ENCODE measurements at regions not wholly inside any gene's neighbourhood (a gene's known extent, or its start where the extent isn't known, plus 50 kb on each side); places are given as distances from the start of the nearest gene placed in this dataset.

- DNase-seq (ENCODE audit: low spot score in 2 of 2) (no peak), FAIRE-seq (no peak)
These were observed 251.9 kb downstream of the PTPRU start for GRCh38 chr1:29488086-29488793.

GRCh38 chr1:29487291-29487690 is 251.0 kb downstream of the PTPRU start:
- DNase-seq (ENCODE audit: low spot score in 2 of 2): no peak
- no peak for FAIRE-seq

- FAIRE-seq: no peak
- no peak for DNase-seq (ENCODE audit: low spot score in 2 of 2)
These were observed 249.0 kb downstream of the PTPRU start for GRCh38 chr1:29485096-29485925.

GRCh38 chr1:29482991-29483390 is 246.7 kb downstream of the PTPRU start:
- no peak for DNase-seq (ENCODE audit: low spot score in 2 of 2)
- no peak for FAIRE-seq

GRCh38 chr1:29482064-29482463 is 245.7 kb downstream of the PTPRU start:
- no peak for FAIRE-seq
- DNase-seq (ENCODE audit: low spot score in 2 of 2): no peak

- DNase-seq (ENCODE audit: low spot score in 2 of 2) (no peak), FAIRE-seq (no peak)
These were observed 244.7 kb downstream of the PTPRU start for GRCh38 chr1:29481031-29481430.

GRCh38 chr1:29478879-29479278 is 242.6 kb downstream of the PTPRU start:
- no peak for FAIRE-seq
- no peak for DNase-seq (ENCODE audit: low spot score in 2 of 2)

GRCh38 chr1:29478151-29478791 is 241.9 kb downstream of the PTPRU start:
- DNase-seq (ENCODE audit: low spot score in 2 of 2): no peak
- no peak for FAIRE-seq

GRCh38 chr1:29475326-29475725 is 239.0 kb downstream of the PTPRU start:
- no peak for FAIRE-seq
- no peak for DNase-seq (ENCODE audit: low spot score in 2 of 2)

- DNase-seq (ENCODE audit: low spot score in 2 of 2) (no peak), FAIRE-seq (no peak)
These were observed 238.2 kb downstream of the PTPRU start for GRCh38 chr1:29474274-29475244.

- FAIRE-seq: no peak
- no peak for DNase-seq (ENCODE audit: low spot score in 2 of 2)
These were observed 237.0 kb downstream of the PTPRU start for GRCh38 chr1:29473161-29473855.

GRCh38 chr1:29471487-29472313 is 235.4 kb downstream of the PTPRU start:
- no peak for DNase-seq (ENCODE audit: low spot score in 2 of 2)
- no peak for FAIRE-seq

GRCh38 chr1:29470788-29471119 is 234.4 kb downstream of the PTPRU start:
- no peak for DNase-seq (ENCODE audit: low spot score in 2 of 2)

GRCh38 chr1:29470087-29470787 is 233.9 kb downstream of the PTPRU start:
- FAIRE-seq: no peak

More at GRCh38 chr1:29470788-29471119, 234.4 kb downstream of the PTPRU start:
- FAIRE-seq: no peak

GRCh38 chr1:29469457-29469856 is 233.1 kb downstream of the PTPRU start:
- DNase-seq (ENCODE audit: low spot score in 2 of 2) (peak in 1 of 2 donors; percentile 24), FAIRE-seq (no peak)

More at GRCh38 chr1:29470087-29470787, 233.9 kb downstream of the PTPRU start:
- no peak for DNase-seq (ENCODE audit: low spot score in 2 of 2)

GRCh38 chr1:29467989-29468900 is 231.9 kb downstream of the PTPRU start:
- FAIRE-seq: no peak
- no peak for DNase-seq (ENCODE audit: low spot score in 2 of 2)

GRCh38 chr1:29466258-29466657 is 229.9 kb downstream of the PTPRU start:
- no peak for FAIRE-seq
- DNase-seq (ENCODE audit: low spot score in 2 of 2): no peak

Measured in frontal cortex (tissue), 3 donors.